K562 (cell line): ENCODE measurements at regions not wholly inside any gene's neighbourhood (a gene's known extent, or its start where the extent isn't known, plus 50 kb on each side); places are given as distances from the start of the nearest gene placed in this dataset.
A peak's percentile ranks its signal among the peaks of the same experiment; 100 is the strongest.

Experiments
- DMBX1 ChIP-seq: fragments of 250-450 bp; sonication (Bioruptor Pico); IDR thresholded peaks from 2 replicates; pipeline ENCODE4 v1.8.0; 2022; ENCODE audit warnings: inconsistent platforms, mild to moderate bottlenecking, moderate library complexity, borderline replicate concordance
- HDAC2 ChIP-seq: fragments of 450-650 bp; IDR thresholded peaks from 2 replicates; pipeline ENCODE4 v1.6.1; 2016; ENCODE audit warnings: mild to moderate bottlenecking
- HNRNPL ChIP-seq: fragments of 200-400 bp; formaldehyde crosslinking; IDR thresholded peaks from 2 replicates; pipeline ENCODE4 v1.6.1; 2017; ENCODE audit warnings: low read depth, mild to moderate bottlenecking, low read length
- ZNF12 ChIP-seq: sonication (generic); formaldehyde crosslinking; IDR thresholded peaks from 2 replicates; pipeline ENCODE4 v1.4.0; 2020; ENCODE audit warnings: mild to moderate bottlenecking, missing genetic modification reagents
- ZSCAN32 ChIP-seq: fragments of 450-650 bp; formaldehyde crosslinking; IDR thresholded peaks from 2 replicates; pipeline ENCODE4 v1.4.0; 2020; ENCODE audit warnings: mild to moderate bottlenecking, moderate library complexity
- TF ChIP-seq, protein P1 (sequence below): sonication (generic); formaldehyde crosslinking; IDR thresholded peaks from 2 replicates; pipeline ENCODE4 v1.8.0; 2023; ENCODE audit warnings: missing genetic modification reagents, mild to moderate bottlenecking, borderline replicate concordance
- TF ChIP-seq, protein P2 (sequence below): sonication (generic); formaldehyde crosslinking; IDR thresholded peaks from 2 replicates; pipeline ENCODE4 v1.8.0; 2022; ENCODE audit warnings: mild to moderate bottlenecking, missing genetic modification reagents, borderline replicate concordance
- TF ChIP-seq, protein P3 (sequence below): fragments of 200-600 bp; sonication (generic); IDR thresholded peaks from one replicate; pipeline ENCODE4 v1.6.1; 2012; ENCODE audit warnings: mild to moderate bottlenecking, low read depth, low read length, inconsistent platforms

DNA sequence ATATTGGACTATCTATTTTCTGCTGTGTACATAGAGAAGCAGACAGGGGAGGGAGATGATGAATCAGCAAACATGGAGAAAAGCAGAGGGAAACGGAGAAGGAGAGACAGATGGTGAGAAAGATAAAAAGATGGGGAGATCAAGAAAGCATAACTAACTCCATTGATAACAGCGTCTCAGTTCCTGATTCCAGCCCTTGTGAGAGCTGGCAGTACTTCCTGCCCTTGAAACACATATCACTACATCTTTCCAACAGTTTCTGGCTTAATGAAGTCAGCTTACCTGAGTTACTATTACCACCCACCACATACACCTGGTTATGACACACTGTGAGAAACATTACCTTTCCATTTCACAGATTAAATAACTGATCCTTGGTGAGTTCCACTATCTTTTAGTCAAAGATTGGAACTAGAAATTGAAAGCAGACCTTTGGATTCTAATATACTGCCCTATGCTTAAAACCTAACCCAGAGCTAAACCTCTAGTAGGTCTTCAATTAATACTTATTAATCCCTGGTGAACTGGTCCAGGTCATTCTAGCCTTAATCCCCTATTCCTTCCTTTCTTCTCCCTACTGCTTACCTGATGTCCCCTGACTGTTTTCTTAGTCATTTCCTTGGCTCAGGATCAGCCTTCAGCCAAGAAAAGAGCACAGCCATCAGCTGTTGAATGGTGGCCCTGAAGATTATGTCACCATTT is 346.6 kb upstream of the CCL2 start (continued):
- TF ChIP-seq, protein P1, sequence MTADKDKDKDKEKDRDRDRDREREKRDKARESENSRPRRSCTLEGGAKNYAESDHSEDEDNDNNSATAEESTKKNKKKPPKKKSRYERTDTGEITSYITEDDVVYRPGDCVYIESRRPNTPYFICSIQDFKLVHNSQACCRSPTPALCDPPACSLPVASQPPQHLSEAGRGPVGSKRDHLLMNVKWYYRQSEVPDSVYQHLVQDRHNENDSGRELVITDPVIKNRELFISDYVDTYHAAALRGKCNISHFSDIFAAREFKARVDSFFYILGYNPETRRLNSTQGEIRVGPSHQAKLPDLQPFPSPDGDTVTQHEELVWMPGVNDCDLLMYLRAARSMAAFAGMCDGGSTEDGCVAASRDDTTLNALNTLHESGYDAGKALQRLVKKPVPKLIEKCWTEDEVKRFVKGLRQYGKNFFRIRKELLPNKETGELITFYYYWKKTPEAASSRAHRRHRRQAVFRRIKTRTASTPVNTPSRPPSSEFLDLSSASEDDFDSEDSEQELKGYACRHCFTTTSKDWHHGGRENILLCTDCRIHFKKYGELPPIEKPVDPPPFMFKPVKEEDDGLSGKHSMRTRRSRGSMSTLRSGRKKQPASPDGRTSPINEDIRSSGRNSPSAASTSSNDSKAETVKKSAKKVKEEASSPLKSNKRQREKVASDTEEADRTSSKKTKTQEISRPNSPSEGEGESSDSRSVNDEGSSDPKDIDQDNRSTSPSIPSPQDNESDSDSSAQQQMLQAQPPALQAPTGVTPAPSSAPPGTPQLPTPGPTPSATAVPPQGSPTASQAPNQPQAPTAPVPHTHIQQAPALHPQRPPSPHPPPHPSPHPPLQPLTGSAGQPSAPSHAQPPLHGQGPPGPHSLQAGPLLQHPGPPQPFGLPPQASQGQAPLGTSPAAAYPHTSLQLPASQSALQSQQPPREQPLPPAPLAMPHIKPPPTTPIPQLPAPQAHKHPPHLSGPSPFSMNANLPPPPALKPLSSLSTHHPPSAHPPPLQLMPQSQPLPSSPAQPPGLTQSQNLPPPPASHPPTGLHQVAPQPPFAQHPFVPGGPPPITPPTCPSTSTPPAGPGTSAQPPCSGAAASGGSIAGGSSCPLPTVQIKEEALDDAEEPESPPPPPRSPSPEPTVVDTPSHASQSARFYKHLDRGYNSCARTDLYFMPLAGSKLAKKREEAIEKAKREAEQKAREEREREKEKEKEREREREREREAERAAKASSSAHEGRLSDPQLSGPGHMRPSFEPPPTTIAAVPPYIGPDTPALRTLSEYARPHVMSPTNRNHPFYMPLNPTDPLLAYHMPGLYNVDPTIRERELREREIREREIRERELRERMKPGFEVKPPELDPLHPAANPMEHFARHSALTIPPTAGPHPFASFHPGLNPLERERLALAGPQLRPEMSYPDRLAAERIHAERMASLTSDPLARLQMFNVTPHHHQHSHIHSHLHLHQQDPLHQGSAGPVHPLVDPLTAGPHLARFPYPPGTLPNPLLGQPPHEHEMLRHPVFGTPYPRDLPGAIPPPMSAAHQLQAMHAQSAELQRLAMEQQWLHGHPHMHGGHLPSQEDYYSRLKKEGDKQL (CRISPR knock-in tag): no peak
- TF ChIP-seq ZSCAN32 (CRISPR knock-in tag) (peak; percentile 41; the same call in 1 of the 2 replicates), HNRNPL (no peak), DMBX1 (CRISPR knock-in tag) (peak; percentile 98), ZNF12 (no peak), HDAC2 (no peak)
- TF ChIP-seq, protein P2, sequence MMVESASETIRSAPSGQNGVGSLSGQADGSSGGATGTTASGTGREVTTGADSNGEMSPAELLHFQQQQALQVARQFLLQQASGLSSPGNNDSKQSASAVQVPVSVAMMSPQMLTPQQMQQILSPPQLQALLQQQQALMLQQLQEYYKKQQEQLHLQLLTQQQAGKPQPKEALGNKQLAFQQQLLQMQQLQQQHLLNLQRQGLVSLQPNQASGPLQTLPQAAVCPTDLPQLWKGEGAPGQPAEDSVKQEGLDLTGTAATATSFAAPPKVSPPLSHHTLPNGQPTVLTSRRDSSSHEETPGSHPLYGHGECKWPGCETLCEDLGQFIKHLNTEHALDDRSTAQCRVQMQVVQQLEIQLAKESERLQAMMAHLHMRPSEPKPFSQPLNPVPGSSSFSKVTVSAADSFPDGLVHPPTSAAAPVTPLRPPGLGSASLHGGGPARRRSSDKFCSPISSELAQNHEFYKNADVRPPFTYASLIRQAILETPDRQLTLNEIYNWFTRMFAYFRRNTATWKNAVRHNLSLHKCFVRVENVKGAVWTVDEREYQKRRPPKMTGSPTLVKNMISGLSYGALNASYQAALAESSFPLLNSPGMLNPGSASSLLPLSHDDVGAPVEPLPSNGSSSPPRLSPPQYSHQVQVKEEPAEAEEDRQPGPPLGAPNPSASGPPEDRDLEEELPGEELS (CRISPR knock-in tag): no peak
- TF ChIP-seq, protein P3, sequence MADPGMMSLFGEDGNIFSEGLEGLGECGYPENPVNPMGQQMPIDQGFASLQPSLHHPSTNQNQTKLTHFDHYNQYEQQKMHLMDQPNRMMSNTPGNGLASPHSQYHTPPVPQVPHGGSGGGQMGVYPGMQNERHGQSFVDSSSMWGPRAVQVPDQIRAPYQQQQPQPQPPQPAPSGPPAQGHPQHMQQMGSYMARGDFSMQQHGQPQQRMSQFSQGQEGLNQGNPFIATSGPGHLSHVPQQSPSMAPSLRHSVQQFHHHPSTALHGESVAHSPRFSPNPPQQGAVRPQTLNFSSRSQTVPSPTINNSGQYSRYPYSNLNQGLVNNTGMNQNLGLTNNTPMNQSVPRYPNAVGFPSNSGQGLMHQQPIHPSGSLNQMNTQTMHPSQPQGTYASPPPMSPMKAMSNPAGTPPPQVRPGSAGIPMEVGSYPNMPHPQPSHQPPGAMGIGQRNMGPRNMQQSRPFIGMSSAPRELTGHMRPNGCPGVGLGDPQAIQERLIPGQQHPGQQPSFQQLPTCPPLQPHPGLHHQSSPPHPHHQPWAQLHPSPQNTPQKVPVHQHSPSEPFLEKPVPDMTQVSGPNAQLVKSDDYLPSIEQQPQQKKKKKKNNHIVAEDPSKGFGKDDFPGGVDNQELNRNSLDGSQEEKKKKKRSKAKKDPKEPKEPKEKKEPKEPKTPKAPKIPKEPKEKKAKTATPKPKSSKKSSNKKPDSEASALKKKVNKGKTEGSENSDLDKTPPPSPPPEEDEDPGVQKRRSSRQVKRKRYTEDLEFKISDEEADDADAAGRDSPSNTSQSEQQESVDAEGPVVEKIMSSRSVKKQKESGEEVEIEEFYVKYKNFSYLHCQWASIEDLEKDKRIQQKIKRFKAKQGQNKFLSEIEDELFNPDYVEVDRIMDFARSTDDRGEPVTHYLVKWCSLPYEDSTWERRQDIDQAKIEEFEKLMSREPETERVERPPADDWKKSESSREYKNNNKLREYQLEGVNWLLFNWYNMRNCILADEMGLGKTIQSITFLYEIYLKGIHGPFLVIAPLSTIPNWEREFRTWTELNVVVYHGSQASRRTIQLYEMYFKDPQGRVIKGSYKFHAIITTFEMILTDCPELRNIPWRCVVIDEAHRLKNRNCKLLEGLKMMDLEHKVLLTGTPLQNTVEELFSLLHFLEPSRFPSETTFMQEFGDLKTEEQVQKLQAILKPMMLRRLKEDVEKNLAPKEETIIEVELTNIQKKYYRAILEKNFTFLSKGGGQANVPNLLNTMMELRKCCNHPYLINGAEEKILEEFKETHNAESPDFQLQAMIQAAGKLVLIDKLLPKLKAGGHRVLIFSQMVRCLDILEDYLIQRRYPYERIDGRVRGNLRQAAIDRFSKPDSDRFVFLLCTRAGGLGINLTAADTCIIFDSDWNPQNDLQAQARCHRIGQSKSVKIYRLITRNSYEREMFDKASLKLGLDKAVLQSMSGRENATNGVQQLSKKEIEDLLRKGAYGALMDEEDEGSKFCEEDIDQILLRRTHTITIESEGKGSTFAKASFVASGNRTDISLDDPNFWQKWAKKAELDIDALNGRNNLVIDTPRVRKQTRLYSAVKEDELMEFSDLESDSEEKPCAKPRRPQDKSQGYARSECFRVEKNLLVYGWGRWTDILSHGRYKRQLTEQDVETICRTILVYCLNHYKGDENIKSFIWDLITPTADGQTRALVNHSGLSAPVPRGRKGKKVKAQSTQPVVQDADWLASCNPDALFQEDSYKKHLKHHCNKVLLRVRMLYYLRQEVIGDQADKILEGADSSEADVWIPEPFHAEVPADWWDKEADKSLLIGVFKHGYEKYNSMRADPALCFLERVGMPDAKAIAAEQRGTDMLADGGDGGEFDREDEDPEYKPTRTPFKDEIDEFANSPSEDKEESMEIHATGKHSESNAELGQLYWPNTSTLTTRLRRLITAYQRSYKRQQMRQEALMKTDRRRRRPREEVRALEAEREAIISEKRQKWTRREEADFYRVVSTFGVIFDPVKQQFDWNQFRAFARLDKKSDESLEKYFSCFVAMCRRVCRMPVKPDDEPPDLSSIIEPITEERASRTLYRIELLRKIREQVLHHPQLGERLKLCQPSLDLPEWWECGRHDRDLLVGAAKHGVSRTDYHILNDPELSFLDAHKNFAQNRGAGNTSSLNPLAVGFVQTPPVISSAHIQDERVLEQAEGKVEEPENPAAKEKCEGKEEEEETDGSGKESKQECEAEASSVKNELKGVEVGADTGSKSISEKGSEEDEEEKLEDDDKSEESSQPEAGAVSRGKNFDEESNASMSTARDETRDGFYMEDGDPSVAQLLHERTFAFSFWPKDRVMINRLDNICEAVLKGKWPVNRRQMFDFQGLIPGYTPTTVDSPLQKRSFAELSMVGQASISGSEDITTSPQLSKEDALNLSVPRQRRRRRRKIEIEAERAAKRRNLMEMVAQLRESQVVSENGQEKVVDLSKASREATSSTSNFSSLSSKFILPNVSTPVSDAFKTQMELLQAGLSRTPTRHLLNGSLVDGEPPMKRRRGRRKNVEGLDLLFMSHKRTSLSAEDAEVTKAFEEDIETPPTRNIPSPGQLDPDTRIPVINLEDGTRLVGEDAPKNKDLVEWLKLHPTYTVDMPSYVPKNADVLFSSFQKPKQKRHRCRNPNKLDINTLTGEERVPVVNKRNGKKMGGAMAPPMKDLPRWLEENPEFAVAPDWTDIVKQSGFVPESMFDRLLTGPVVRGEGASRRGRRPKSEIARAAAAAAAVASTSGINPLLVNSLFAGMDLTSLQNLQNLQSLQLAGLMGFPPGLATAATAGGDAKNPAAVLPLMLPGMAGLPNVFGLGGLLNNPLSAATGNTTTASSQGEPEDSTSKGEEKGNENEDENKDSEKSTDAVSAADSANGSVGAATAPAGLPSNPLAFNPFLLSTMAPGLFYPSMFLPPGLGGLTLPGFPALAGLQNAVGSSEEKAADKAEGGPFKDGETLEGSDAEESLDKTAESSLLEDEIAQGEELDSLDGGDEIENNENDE: no peak
